OCI-LY3 (cell line): ENCODE measurements at regions not wholly inside any gene's neighbourhood (a gene's known extent, or its start where the extent isn't known, plus 50 kb on each side); places are given as distances from the start of the nearest gene placed in this dataset.

ENCODE experiments used
- CTCF ChIP-seq: fragments of 200-600, 300-600 bp; sonication (generic); IDR thresholded peaks from 2 replicates; pipeline ENCODE4 v1.5.1; 2014; ENCODE audit warnings: antibody characterized with exemption, low read length, low read depth
- EZH2phosphoT487 ChIP-seq: fragments of 200-600 bp; shearing (Covaris generic); IDR thresholded peaks from 2 replicates; pipeline ENCODE4 v1.6.1; 2018; ENCODE audit warnings: antibody characterized with exemption, mixed run types, low read depth

GRCh38 chr2:176589287-176589686, 320.0 kb downstream of the MTX2 start:
- TF ChIP-seq CTCF (no peak), EZH2phosphoT487 (no peak)
